ENCODE measurements at regions not wholly inside any gene's neighbourhood (a gene's known extent, or its start where the extent isn't known, plus 50 kb on each side); places are given as distances from the start of the nearest gene placed in this dataset.

- WGBS, 3 donors: 78 to 81% (median 80%) methylated on average over 8 of the region's 8 CpGs
- no peaks in the 10 kb centered on the region for H3K4me1 ChIP-seq (ENCODE audit: insufficient read depth)
- H3K27me3 ChIP-seq: no peaks in the 10 kb centered on the region
- no peak overlapping the region for H3K4me3 ChIP-seq
- intact Hi-C loops (cut with DNase I): loop anchor here in 2 of 4 donors (5.0 kb wide), 2 partner anchors 293 to 298 kb away; no protein-coding TSS in a partner anchor
- H3K36me3 ChIP-seq: no peaks in the 10 kb centered on the region
- peaks cover 0 to 6% of the 10 kb centered on the region in 2 donors for H3K9me3 ChIP-seq
- TF ChIP-seq POLR2A (IDR thresholded peaks at IDR 0.05) (no peak), EP300 (IDR thresholded peaks at IDR 0.05) (no peak), CTCF (IDR thresholded peaks at IDR 0.05) (no peak)
- H3K27ac ChIP-seq: no peak overlapping the region
- no peak for DNase-seq
Measured at GRCh38 chr11:70759846-70760245, 361.5 kb downstream of the CTTN start.

- H3K27me3 ChIP-seq: no peaks in the 10 kb centered on the region
- no peaks in the 10 kb centered on the region for H3K36me3 ChIP-seq
- no peak overlapping the region for H3K27ac ChIP-seq
- H3K4me1 ChIP-seq (ENCODE audit: insufficient read depth): no peaks in the 10 kb centered on the region
- peaks cover 0 to 6% of the 10 kb centered on the region in 2 donors for H3K9me3 ChIP-seq
- WGBS, 3 donors: 70 to 81% (median 76%) methylated on average over 9 of the region's 9 CpGs
- no peak overlapping the region for H3K4me3 ChIP-seq
- no peak for TF ChIP-seq EP300 (IDR thresholded peaks at IDR 0.05)
- no peak for TF ChIP-seq POLR2A (IDR thresholded peaks at IDR 0.05)
- TF ChIP-seq CTCF (IDR thresholded peaks at IDR 0.05): no peak
- intact Hi-C loops (cut with DNase I): no loop called here
- no peak for DNase-seq
Measured at GRCh38 chr11:70760416-70761020, 362.2 kb downstream of the CTTN start.

GRCh38 chr11:70761094-70761907 lies 363.0 kb downstream of the CTTN start:
- Histone ChIP-seq H3K4me1 (ENCODE audit: insufficient read depth) (no peaks in the 10 kb centered on the region), H3K4me3 (no peak overlapping the region), H3K27ac (no peak overlapping the region), H3K9me3 (peaks cover 0 to 6% of the 10 kb centered on the region in 2 donors), H3K36me3 (no peaks in the 10 kb centered on the region), H3K27me3 (no peaks in the 10 kb centered on the region)
- no peak for DNase-seq
- intact Hi-C loops (cut with DNase I): no loop called here
- WGBS, 3 donors: 83 to 87% (median 83%) methylated on average over 12 to 13 of the region's 13 CpGs
- no peak for TF ChIP-seq POLR2A (IDR thresholded peaks at IDR 0.05)
- TF ChIP-seq CTCF (IDR thresholded peaks at IDR 0.05): no peak

- no peaks in the 10 kb centered on the region for H3K27me3 ChIP-seq
- H3K4me3 ChIP-seq: no peak overlapping the region
- TF ChIP-seq POLR2A (IDR thresholded peaks at IDR 0.05) (no peak), CTCF (IDR thresholded peaks at IDR 0.05) (no peak), EP300 (IDR thresholded peaks at IDR 0.05) (no peak)
- no peaks in the 10 kb centered on the region for H3K36me3 ChIP-seq
- 63 to 72% (median 64%) methylated on average over 11 of the region's 11 CpGs for WGBS, 3 donors
- no peaks in the 10 kb centered on the region for H3K4me1 ChIP-seq (ENCODE audit: insufficient read depth)
- peaks cover 0 to 6% of the 10 kb centered on the region in 2 donors for H3K9me3 ChIP-seq
- intact Hi-C loops (cut with DNase I): no loop called here
- DNase-seq: no peak
- H3K27ac ChIP-seq: no peak overlapping the region
Measured at GRCh38 chr11:70761908-70762337, 363.6 kb downstream of the CTTN start.

All from ovary (tissue), 7 donors.